ENCODE measurements at regions not wholly inside any gene's neighbourhood (a gene's known extent, or its start where the extent isn't known, plus 50 kb on each side); places are given as distances from the start of the nearest gene placed in this dataset.

GRCh38 chr5:8870349-8870958 lies 675.4 kb downstream of the SEMA5A start:
- TF ChIP-seq CTCF (IDR thresholded peaks at IDR 0.05; ENCODE audit: low read depth, low read length) (no peak), POLR2A (IDR thresholded peaks at IDR 0.05; ENCODE audit: extremely low read depth, insufficient read length) (no peak), MAX (IDR thresholded peaks at IDR 0.05; ENCODE audit: low read depth, low read length) (no peak)
